COLO668 (cell line): ENCODE measurements at regions not wholly inside any gene's neighbourhood (a gene's known extent, or its start where the extent isn't known, plus 50 kb on each side); places are given as distances from the start of the nearest gene placed in this dataset.
"Not testable (repeated sequence)": the region's sequence is repeated elsewhere in the genome, so short reads cannot be mapped to it uniquely, and the experiment has no call there.

ENCODE experiments used
- DNase-seq: peaks from one replicate; lab custom pipeline; 2025; ENCODE audit not compliant: unreplicated experiment; lab: John Stamatoyannopoulos, UW

DNA sequence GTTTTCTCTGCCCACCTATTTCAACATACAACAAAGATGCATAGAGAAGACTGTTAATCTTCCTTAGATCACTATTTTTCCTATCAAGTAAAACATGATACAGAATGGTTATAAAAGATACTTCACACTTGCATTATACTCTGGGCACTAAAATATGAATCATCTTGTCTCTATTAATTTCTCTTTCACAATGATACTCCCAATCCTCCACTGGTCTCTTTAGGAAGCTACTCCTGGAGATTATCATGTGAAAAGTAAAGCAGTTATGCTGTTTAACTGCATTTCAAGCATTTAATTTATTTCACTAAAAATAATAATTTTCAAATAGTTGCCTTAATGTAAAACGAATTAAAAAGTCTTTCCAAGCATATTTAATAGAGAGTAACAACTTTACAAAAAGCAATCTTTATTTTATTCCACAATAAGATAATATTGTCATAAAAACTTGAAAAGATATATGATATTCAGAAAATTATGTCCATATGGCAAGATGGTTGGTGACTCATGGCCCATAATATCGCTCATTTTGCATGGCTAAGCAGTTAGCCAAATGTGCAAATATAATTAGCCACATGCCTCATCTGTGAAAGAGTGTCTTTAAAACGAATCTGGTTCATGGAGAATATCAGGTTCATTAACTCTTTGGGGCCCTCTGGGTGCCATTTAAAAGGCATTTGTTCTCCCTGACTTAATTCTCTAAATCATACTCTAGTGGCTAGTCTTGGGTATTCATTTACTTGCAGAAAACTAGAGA lies 1569.0 kb upstream of the B3GALT2 start:
- no peak for DNase-seq

DNA sequence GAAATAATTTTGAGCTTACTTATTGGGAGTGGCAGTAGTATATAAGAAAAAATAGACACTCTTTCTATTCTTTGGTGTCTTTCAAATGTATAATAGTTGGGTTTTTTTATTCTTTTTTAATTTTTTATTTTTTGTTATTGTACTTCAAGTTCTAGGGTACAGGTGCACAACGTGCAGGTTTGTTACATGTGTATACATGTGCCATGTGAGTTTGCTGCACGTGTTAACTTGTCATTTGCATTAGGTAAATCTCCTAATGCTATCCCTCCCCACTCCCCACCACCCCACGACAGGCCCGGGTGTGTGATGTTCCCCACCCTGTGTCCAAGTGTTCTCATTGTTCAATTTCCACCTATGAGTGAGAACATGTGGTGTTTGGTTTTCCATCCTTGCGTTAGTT lies 1552.4 kb upstream of the B3GALT2 start:
- not testable (repeated sequence) for DNase-seq

DNA sequence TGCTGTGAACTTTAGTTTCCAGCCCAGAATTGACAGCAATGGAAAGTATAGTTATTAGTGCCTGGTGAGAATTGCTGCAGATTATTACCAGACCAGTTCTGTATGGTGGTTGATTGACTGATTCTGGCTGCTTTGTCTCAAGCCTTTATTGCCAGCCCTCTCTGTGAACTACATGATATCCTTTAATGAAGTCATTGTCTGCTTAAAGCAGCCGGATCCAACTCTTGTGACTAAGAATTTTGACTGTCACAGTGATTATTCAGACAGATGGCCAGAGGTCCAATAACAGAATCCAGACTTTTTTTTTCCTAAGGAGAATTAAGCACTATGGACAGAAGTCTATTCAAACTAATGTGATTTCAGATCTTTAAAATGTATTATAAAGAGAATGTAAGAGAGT lies 1548.6 kb upstream of the B3GALT2 start:
- no peak for DNase-seq

DNA sequence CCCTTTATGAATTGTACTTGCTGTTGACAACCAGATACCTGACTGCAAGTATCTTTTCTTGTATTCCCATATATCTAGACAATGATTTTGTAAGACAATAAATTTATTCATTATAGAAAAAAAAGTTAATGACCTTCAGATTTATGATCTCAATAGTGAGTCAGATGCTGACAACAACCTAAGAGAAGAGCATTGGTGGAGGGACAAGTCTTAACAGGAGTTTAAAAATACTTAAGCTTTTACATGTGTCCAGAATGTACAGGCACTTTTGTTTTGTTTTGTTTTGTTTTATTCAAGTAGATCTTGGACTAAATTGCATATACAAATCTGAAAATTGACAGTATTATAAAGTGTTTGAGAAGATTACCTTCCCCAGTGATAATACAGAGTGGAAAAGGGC lies 1544.6 kb upstream of the B3GALT2 start:
- no peak for DNase-seq

DNA sequence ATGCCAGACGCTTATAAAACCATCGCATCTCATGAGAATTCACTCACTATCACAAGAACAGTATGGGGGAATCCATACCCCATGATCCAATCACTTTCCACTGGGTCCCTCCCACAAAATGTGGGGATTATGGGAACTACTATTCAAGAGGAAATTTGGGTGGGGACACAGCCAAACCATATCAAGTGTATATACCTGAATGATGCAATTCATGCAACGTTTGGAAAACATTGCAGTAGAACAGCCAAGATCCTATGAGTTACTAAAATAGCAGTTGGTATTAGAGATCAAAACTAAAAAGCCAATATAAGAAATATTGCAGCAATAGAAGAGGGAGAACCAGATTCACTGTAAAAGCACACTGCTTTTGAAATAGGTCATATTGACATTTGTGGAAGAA lies 1543.9 kb upstream of the B3GALT2 start:
- DNase-seq: no peak

DNA sequence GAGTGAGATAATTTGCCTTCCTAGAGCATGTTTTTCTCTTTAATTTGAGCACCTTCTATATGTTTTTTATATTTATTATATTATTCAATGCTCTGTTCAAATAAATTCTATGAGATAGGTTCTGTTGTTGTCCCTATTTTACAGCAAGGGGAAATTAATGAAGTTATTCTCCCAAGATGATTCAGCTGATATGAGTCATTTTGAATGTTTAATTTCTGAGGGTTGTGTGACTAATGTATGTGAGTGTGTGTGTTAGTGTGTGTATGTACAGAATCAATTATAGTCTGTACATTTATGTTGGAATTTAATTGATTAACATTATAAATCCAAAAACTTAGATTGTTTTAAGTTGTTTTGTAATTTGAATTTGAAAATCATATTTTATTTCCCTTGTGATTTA lies 1536.7 kb upstream of the B3GALT2 start:
- no peak for DNase-seq

DNA sequence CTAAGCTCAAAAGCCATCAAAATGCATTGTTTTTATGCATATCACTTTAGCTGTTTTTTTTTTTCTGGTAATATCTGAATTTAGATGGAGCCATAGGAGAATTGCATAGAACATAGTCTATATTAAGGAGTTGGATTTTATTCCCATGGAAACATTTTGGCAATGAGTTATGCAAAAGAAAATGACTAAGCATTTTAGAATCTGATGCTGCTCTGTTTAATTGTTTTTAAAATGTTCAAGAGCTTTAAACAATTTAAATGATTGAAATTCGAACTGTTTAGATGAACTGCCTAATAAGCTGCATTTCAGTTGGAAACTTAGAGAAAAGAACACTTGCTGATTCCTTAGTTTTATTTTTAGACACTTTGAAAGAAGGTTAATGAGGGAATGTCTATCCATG lies 1531.5 kb upstream of the B3GALT2 start:
- DNase-seq: no peak

DNA sequence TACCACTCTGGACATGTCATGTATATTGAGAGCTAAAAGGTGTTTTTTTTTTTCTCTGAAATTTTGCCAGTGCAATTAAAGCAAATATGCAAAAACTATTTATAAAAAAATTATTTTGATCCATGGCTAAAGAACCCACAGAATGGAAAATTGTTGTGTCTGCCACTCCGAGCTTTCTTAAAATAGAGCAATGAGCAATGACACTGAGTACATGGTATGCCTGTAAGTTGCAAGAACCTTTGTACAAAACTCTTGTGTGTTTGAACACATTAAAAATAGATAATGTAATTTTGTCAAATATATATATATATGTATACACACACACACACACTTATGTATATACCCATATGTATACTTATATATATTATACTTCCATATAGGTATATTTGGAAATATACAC lies 1530.9 kb upstream of the B3GALT2 start:
- DNase-seq: no peak

DNA sequence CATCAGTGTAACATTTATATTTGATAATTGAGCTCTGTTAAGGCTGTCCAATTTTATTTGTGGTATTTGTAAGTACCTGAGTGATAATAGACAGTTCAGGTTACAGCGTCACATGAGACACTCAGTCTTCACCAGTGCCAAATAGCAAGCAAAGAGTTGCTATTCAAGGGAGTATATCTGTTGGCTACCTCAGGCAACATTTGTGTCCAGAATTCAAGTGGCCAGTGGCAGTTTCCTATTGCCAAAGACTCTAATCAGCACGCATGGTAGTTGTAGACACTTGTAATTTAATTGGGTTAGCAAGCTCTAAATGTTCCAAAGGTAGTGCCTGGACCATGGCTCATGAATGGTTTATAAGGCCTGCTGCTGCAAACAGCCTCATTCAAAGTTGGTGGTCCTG lies 1524.3 kb upstream of the B3GALT2 start:
- DNase-seq: no peak

DNA sequence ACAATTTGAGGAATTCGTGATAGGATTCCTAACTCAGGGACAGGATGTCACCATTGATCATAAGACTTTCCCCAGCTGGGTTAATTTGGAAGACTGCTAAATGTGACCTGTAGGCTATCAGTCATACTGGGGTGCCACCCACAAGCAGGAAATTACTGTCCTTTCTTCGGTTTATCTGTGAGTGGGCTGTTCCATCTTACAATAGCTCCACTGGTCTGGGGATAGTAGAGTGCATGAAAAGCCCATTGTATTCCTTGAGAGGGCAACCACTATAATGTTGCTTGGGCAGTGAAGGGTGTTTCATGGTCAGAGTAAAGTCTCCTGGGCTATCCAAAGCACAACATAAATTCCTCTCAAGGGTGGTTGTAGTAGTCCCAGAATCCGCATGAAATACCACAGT lies 1523.0 kb upstream of the B3GALT2 start:
- no peak for DNase-seq

DNA sequence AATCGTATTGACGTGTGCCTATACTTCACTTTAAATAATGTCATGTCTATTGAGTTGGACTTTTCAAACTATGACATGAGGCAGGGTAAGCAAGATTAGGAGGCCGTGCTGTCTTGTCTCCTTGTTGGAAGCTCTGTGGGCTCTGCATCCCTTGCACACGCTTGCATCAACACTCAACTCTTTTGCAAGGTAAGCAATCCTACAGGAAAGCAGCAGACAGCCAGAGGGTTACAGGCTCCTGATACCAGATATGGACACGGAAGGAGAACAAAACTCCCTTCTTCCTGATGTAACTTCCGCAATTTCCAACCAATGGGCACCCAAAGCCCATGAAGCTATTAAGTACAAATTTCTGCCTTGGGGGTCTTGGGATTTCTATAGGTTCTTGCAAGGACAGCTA lies 1520.7 kb upstream of the B3GALT2 start:
- DNase-seq: no peak

DNA sequence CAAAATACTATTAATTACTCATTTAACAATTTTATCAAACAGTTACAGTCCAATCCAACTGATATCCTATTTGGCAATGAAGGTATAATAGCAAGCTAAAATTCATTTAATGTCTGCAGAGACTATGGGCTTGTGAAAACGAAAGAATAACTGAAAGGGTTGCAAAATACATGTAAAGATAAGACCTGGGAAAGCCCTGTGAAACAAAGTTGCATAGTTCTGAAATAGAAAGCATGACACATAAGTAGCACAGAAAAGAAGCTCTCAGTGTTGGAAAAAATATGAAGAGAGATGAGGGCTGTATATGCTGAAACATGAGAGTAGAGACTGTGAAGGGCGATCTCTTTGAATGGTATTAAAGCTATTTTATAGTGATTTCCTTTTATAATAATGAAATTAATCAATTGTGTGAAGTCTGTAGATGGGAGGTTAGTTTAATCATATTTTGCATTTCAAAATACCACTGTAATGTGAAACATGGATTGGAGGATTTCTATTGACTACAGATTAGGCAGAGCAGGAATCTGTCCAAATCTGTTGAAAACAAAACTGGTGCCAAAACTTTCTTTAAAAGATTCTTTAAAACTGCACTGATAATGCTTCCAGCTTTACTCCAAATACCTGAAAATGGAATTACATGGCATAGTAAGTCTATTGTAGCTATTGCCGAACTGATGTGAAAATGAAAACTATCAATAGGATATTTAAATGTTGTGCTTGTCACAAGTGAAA lies 1518.9 kb upstream of the B3GALT2 start:
- no peak for DNase-seq

DNA sequence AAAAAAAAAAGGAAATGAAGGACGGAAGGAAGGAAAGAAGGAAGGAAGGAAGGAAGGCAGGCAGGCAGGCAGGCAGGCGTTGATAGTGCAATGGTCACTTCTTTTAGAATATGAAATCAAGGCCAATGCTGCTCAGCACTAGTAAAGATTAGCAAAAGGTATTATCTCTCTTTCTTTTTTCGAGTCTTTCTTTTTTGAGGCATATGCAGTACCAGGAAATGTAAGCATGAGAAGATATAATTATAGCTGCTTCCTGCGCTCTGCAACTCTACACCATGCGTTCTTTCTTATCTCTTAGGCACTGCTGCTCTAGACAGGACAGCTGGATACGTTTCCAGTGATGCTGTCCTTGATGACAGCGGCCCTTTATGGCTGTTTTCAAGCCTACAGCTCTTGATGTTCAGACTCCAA lies 1512.5 kb upstream of the B3GALT2 start:
- no peak for DNase-seq

DNA sequence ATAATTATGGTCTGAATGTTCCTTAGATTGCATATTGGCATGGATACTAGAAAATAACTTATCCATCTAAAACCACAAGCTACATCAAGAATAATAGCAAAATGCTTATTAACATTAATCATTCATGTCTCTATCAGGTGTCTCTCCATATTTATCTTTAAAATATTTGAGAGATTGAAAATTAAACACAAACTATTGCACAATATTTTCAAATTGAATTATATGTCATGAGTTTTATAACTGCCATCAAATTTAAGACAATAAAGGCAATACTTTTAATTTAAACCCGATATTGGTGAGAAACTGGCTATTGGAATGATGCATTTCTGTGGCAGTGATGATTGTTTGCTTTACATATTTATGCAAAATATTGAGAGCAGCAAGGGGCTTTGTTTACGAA lies 1506.8 kb upstream of the B3GALT2 start:
- no peak for DNase-seq

DNA sequence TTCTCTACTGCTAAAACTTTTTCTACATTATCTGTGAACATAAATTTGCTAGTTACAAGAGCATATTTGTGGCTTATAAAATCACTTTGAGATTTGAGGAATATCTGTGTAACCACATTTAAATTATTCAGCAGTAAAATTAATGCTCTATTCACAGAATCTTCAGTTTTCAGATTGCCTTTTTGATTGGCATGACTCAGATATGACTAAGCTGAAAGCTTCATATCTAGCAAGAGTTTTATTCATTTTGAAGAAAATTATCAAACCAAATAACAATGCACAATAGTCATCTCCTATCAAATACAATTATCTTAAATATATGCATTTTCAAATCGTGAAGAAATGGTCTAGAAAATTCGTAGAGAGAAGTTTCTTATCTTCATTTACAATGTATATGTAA lies 1498.2 kb upstream of the B3GALT2 start:
- DNase-seq: no peak

DNA sequence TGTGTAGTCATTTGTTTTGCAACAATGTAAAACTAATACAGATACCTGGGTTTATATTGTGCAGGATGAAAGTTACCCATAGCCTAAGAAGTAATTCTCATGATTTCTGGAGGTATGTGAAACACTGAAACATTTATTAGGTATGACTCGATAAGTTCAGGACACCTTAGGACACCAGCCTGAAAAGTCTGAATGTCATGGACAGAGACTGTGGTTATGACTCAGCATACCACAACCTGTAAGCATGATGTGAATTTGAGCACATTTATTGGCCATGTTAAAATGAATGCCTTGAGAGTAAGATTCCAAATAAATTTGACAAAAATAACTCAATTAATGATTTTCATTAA lies 1471.7 kb upstream of the B3GALT2 start:
- no peak for DNase-seq

DNA sequence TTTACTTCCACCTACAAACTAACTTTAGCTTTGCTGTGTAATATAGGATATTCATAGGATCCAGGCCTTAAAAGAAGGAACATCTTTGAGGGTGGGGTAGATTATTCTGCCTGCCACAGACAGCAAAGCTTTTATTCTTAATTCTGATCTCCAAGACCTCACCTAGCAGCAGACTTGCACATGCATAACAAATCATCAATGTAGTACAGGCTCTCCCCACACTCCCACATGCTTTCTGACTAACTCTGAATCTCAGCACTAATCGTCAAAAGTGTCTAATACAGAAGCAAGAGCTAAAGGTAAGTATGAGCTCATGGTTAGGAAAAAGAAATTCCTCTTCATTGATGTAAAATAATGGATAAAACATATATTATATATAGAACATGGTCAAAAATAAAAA lies 1468.5 kb upstream of the B3GALT2 start:
- no peak for DNase-seq

DNA sequence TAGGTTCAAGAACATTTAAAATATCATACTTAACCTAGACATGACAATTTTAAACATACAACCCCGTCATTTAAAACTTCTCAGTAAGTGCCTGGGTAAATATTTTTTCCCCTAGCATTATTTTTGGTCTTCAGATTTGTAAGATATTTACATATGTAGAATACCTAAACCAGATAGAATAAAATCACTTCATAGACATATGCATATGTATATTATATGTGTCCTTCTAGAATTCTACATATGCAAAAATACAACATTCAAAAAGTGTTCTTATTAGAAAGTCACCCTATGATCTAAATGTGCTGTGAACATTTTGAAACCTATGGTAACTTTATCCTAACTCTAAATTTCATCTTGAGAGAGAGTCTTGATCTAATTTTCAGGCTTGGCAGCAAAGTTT lies 1467.0 kb upstream of the B3GALT2 start:
- DNase-seq: no peak

DNA sequence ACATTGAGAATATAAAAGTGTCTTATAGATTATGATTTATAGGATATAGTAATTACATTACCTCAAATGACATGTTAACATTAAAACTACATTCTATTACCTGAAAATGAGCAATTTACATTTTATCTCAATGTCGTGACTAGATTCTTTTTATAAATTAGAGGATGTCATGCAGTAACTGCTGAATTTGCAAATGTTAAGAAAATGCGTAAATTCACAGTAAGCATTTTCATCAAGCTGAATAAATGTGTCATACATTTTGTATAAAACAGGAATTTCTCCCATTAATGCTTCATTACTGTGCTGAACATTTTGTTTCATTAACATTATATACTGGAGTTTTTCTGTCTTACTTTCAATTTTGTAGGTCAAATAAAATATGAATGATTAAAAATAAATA lies 1460.7 kb upstream of the B3GALT2 start:
- no peak for DNase-seq

DNA sequence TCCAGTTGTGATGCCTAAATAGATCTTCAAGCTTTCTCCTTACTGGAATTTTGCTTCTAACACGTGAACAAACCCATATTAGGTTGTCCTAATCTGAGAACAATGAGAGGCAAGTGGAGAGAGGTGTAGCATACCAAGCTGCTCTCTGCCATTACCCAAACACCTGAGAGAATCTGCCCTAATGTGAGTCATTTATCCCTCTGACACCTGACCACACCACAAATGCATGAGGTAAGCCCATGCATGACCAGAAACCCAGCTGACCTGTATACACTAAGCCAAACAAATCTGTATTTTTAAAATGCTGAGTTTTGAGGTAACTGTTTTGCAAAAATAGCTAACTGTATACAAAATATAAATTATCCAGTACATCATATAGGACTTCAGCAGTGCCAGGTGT lies 1458.1 kb upstream of the B3GALT2 start:
- DNase-seq: no peak

DNA sequence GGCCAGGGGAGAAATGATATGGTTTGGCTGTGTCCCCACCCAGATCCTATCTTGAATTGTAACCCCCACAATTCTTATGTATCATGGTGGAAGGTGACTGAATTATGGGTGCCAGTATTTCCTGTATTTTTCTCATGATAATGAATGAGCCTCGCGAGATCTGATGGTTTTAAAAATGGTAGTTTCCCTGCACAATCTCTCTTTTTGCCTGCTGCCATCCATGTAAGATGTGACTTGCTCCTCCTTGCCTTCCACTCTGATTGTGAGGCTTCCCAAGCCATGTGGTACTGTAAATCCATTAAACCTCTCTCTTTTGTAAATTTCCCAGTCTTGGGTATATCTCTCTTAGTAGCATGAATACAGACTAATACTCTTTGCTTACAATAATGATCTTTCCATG lies 1453.9 kb upstream of the B3GALT2 start:
- DNase-seq: no peak

DNA sequence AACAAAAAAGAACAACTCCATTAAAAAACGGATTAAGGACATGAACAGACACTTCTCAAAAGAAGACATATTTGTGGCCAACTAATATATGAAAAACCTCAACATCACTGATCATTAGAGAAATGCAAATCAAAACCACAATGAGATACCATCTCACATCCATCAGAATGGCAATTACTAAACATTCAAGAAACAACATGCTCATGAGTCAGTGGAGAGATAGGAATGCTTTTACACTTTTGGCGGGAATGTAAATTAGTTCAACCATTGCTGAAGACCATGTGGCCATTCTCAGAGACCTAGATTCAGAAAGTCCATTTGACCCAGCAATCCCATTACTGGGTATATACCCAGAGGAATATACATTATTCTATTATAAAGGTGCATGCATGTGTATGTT lies 1442.6 kb upstream of the B3GALT2 start:
- DNase-seq: no peak

DNA sequence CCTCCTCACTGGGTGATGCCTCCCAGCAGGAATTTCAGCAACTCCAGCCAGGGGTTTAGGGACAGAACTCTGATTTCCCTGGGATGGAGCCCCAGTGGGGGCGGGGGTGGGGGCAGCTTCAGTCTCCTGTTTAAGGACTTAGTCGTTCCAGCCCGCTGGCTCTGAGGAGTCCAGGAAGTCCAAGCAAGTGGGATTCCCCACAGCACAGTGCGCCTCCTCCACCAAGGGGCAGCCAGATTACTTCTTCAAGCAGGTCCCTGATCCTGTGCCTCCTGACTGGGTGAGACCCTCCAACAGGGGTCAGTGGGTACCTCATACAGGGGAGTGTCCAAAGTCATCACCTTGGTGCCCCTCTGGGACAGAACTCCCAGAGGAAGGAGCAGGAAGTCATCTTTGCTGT lies 1438.4 kb upstream of the B3GALT2 start:
- no peak for DNase-seq
